ENCODE measurements at regions not wholly inside any gene's neighbourhood (a gene's known extent, or its start where the extent isn't known, plus 50 kb on each side); places are given as distances from the start of the nearest gene placed in this dataset.
A peak's percentile ranks its signal among the peaks of the same experiment; 100 is the strongest.
"Not testable (repeated sequence)": the region's sequence is repeated elsewhere in the genome, so short reads cannot be mapped to it uniquely, and the experiment has no call there.

- peak; percentile 21 for DNase-seq (ENCODE audit: low read depth, low spot score)
- in situ Hi-C loops (cut with HindIII; ENCODE audit: low pct_unique_long_range_greater_than_20kb, low sequenced_read_pairs) = no loop called here
Measured at GRCh38 chr1:172778456-172779455, 119.9 kb downstream of the FASLG start.

- in situ Hi-C loops (cut with HindIII; ENCODE audit: low pct_unique_long_range_greater_than_20kb, low sequenced_read_pairs) = no loop called here
- no peak for DNase-seq (ENCODE audit: low read depth, low spot score)
Measured at GRCh38 chr1:172779491-172779890, 120.6 kb downstream of the FASLG start.

- in situ Hi-C loops (cut with HindIII; ENCODE audit: low pct_unique_long_range_greater_than_20kb, low sequenced_read_pairs) = no loop called here
Measured at GRCh38 chr1:172781513-172782140, 122.7 kb downstream of the FASLG start.

GRCh38 chr1:172789840-172790239, 130.9 kb downstream of the FASLG start:
- in situ Hi-C loops (cut with HindIII; ENCODE audit: low pct_unique_long_range_greater_than_20kb, low sequenced_read_pairs) = no loop called here
- DNase-seq (ENCODE audit: low read depth, low spot score) = no peak

More at GRCh38 chr1:172781513-172782140, 122.7 kb downstream of the FASLG start:
- DNase-seq (ENCODE audit: low read depth, low spot score) = no peak

GRCh38 chr1:172790245-172790644, 131.3 kb downstream of the FASLG start:
- in situ Hi-C loops (cut with HindIII; ENCODE audit: low pct_unique_long_range_greater_than_20kb, low sequenced_read_pairs) = no loop called here
- DNase-seq (ENCODE audit: low read depth, low spot score) = no peak

GRCh38 chr1:172793823-172794222, 134.9 kb downstream of the FASLG start:
- no peak for DNase-seq (ENCODE audit: low read depth, low spot score)
- in situ Hi-C loops (cut with HindIII; ENCODE audit: low pct_unique_long_range_greater_than_20kb, low sequenced_read_pairs) = no loop called here

GRCh38 chr1:172795741-172796140, 136.8 kb downstream of the FASLG start:
- peak; percentile 16 for DNase-seq (ENCODE audit: low read depth, low spot score)
- in situ Hi-C loops (cut with HindIII; ENCODE audit: low pct_unique_long_range_greater_than_20kb, low sequenced_read_pairs) = no loop called here

GRCh38 chr1:172799804-172800203, 140.9 kb downstream of the FASLG start:
- in situ Hi-C loops (cut with HindIII; ENCODE audit: low pct_unique_long_range_greater_than_20kb, low sequenced_read_pairs); DNase-seq (ENCODE audit: low read depth, low spot score): not testable (repeated sequence)

- no peak for DNase-seq (ENCODE audit: low read depth, low spot score)
- in situ Hi-C loops (cut with HindIII; ENCODE audit: low pct_unique_long_range_greater_than_20kb, low sequenced_read_pairs) = no loop called here
Measured at GRCh38 chr1:172801771-172802322, 142.9 kb downstream of the FASLG start.

GRCh38 chr1:172809750-172810149, 150.8 kb downstream of the FASLG start:
- DNase-seq (ENCODE audit: low read depth, low spot score) = no peak
- in situ Hi-C loops (cut with HindIII; ENCODE audit: low pct_unique_long_range_greater_than_20kb, low sequenced_read_pairs) = no loop called here

GRCh38 chr1:172810480-172811175, 151.7 kb downstream of the FASLG start:
- in situ Hi-C loops (cut with HindIII; ENCODE audit: low pct_unique_long_range_greater_than_20kb, low sequenced_read_pairs) = no loop called here
- no peak for DNase-seq (ENCODE audit: low read depth, low spot score)

- no peak for DNase-seq (ENCODE audit: low read depth, low spot score)
Measured at GRCh38 chr1:172811694-172812093, 152.8 kb downstream of the FASLG start.

GRCh38 chr1:172812118-172812517, 153.2 kb downstream of the FASLG start:
- no peak for DNase-seq (ENCODE audit: low read depth, low spot score)
- in situ Hi-C loops (cut with HindIII; ENCODE audit: low pct_unique_long_range_greater_than_20kb, low sequenced_read_pairs) = no loop called here

More at GRCh38 chr1:172811694-172812093, 152.8 kb downstream of the FASLG start:
- in situ Hi-C loops (cut with HindIII; ENCODE audit: low pct_unique_long_range_greater_than_20kb, low sequenced_read_pairs) = no loop called here

- in situ Hi-C loops (cut with HindIII; ENCODE audit: low pct_unique_long_range_greater_than_20kb, low sequenced_read_pairs) = no loop called here
- DNase-seq (ENCODE audit: low read depth, low spot score) = no peak
Measured at GRCh38 chr1:172813330-172813729, 154.4 kb downstream of the FASLG start.

GRCh38 chr1:172814428-172814827, 155.5 kb downstream of the FASLG start:
- in situ Hi-C loops (cut with HindIII; ENCODE audit: low pct_unique_long_range_greater_than_20kb, low sequenced_read_pairs) = no loop called here
- DNase-seq (ENCODE audit: low read depth, low spot score) = no peak

- no peak for DNase-seq (ENCODE audit: low read depth, low spot score)
- in situ Hi-C loops (cut with HindIII; ENCODE audit: low pct_unique_long_range_greater_than_20kb, low sequenced_read_pairs) = no loop called here
Measured at GRCh38 chr1:172815740-172816139, 156.8 kb downstream of the FASLG start.

- DNase-seq (ENCODE audit: low read depth, low spot score) = no peak
- in situ Hi-C loops (cut with HindIII; ENCODE audit: low pct_unique_long_range_greater_than_20kb, low sequenced_read_pairs) = no loop called here
Measured at GRCh38 chr1:172818841-172819527, 160.1 kb downstream of the FASLG start.
